Activated B cell treated with CpG ODN at 0.5 μM for 24 hours (primary cell): ENCODE measurements at regions not wholly inside any gene's neighbourhood (a gene's known extent, or its start where the extent isn't known, plus 50 kb on each side); places are given as distances from the start of the nearest gene placed in this dataset.

Source experiments
- ATAC-seq: fragments of 200-7000 bp; cut with Tn5 transposase; one replicate; pipeline ENCODE4 v1.10.0; 2021; ENCODE audit warnings: low read depth, mild to moderate bottlenecking, moderate library complexity
- CTCF ChIA-PET: fragments of 350-600 bp; sonication (Branson Sonifier 250); formaldehyde crosslinking; loops from one replicate; lab custom pipeline; 2021; ENCODE audit warnings: antibody characterized with exemption; lab: Charles Lee
- POLR2A ChIA-PET: fragments of 350-600 bp; sonication (Branson Sonifier 250); formaldehyde crosslinking; loops from one replicate; lab custom pipeline; 2021; ENCODE audit warnings: antibody characterized with exemption; lab: Charles Lee
- DNase-seq: peaks from one replicate; pipeline ENCODE4 v3.0.0; 2022
- H3K27ac Mint-ChIP-seq: one replicate; pipeline ENCODE4 v1.8.0; 2020; ENCODE audit warnings: mixed read lengths
- H3K27me3 Mint-ChIP-seq: one replicate; pipeline ENCODE4 v1.8.0; 2021; ENCODE audit warnings: mixed read lengths
- H3K36me3 Mint-ChIP-seq: one replicate; pipeline ENCODE4 v1.8.0; 2021; ENCODE audit warnings: low read depth, mixed read lengths
- H3K4me1 Mint-ChIP-seq: one replicate; pipeline ENCODE4 v1.8.0; 2021; ENCODE audit warnings: mixed read lengths
- H3K4me3 Mint-ChIP-seq: one replicate; pipeline ENCODE4 v1.8.0; 2020; ENCODE audit warnings: mild to moderate bottlenecking, mixed read lengths
- H3K9me3 Mint-ChIP-seq: one replicate; pipeline ENCODE4 v1.8.0; 2020; ENCODE audit warnings: mixed read lengths
- CTCF ChIP-seq: fragments of 200-600 bp; IDR thresholded peaks from one replicate; pipeline ENCODE4 v1.8.0; 2022; ENCODE audit warnings: antibody characterized with exemption, mild to moderate bottlenecking
- intact Hi-C: fragments of 100-400 bp; cut with micrococcal nuclease; formaldehyde crosslinking; loops from one replicate; pipeline ENCODE4 v1.15.1; 2024

- H3K4me1 Mint-ChIP-seq: peaks cover 31% of the 10 kb centered on the region
- intact Hi-C loops: no loop called here
- POLR2A ChIA-PET: interaction anchor here (0.8 to 1.4 kb wide), 5 partner anchors 9 to 75 kb away, joined by 3 to 14 read pairs (median 3); partner anchors contain the start of gene SESN3
- H3K27ac Mint-ChIP-seq: no peak overlapping the region
- no peaks in the 10 kb centered on the region for H3K9me3 Mint-ChIP-seq
- DNase-seq (no peak), ATAC-seq (no peak)
- CTCF ChIA-PET: interaction anchor here (0.7 to 2.3 kb wide), 3 partner anchors 74 to 399 kb away, joined by 3 to 7 read pairs (median 3); no protein-coding TSS in a partner anchor
- H3K36me3 Mint-ChIP-seq: no peaks in the 10 kb centered on the region
- H3K27me3 Mint-ChIP-seq: no peaks in the 10 kb centered on the region
- no peak overlapping the region for H3K4me3 Mint-ChIP-seq
- no peak for TF ChIP-seq CTCF
These were observed 75.1 kb upstream of the SESN3 start for GRCh38 chr11:95306123-95306522.

GRCh38 chr11:95305705-95306104 is 74.7 kb upstream of the SESN3 start:
- no peak overlapping the region for H3K27ac Mint-ChIP-seq
- H3K4me1 Mint-ChIP-seq: peaks cover 31% of the 10 kb centered on the region
- H3K4me3 Mint-ChIP-seq: no peak overlapping the region
- ATAC-seq (no peak), DNase-seq (no peak)
- TF ChIP-seq CTCF: no peak
- CTCF ChIA-PET: interaction anchor here (0.7 to 2.3 kb wide), 3 partner anchors 73 to 400 kb away, joined by 3 to 7 read pairs (median 3); no protein-coding TSS in a partner anchor
- POLR2A ChIA-PET: interaction anchor here (0.9 to 1.5 kb wide), 5 partner anchors 9 to 74 kb away, joined by 3 to 14 read pairs (median 3); partner anchors contain the start of gene SESN3
- H3K36me3 Mint-ChIP-seq: no peaks in the 10 kb centered on the region
- H3K27me3 Mint-ChIP-seq: no peaks in the 10 kb centered on the region
- intact Hi-C loops: no loop called here
- no peaks in the 10 kb centered on the region for H3K9me3 Mint-ChIP-seq

- no peak for TF ChIP-seq CTCF
- no peaks in the 10 kb centered on the region for H3K36me3 Mint-ChIP-seq
- no peak overlapping the region for H3K4me3 Mint-ChIP-seq
- H3K4me1 Mint-ChIP-seq: peaks cover 31% of the 10 kb centered on the region
- no peak for ATAC-seq
- no peak overlapping the region for H3K27ac Mint-ChIP-seq
- no peaks in the 10 kb centered on the region for H3K9me3 Mint-ChIP-seq
- ChIA-PET CTCF (no interaction called here), POLR2A (interaction anchor here (1.5 to 1.6 kb wide), 2 partner anchors 9 to 73 kb away, joined by 5 to 7 read pairs; no protein-coding TSS in a partner anchor)
- H3K27me3 Mint-ChIP-seq: no peaks in the 10 kb centered on the region
- intact Hi-C loops: no loop called here
- DNase-seq: no peak
These were observed 73.8 kb upstream of the SESN3 start for GRCh38 chr11:95304777-95305176.

- no peak overlapping the region for H3K27ac Mint-ChIP-seq
- no peaks in the 10 kb centered on the region for H3K27me3 Mint-ChIP-seq
These were observed 71.2 kb upstream of the SESN3 start for GRCh38 chr11:95302211-95302610.

GRCh38 chr11:95301474-95301873 is 70.5 kb upstream of the SESN3 start:
- TF ChIP-seq CTCF: no peak
- ChIA-PET POLR2A (no interaction called here), CTCF (no interaction called here)
- ATAC-seq (no peak), DNase-seq (no peak)
- Mint-ChIP-seq H3K4me1 (peaks cover 29% of the 10 kb centered on the region), H3K4me3 (no peak overlapping the region), H3K27ac (no peak overlapping the region), H3K27me3 (no peaks in the 10 kb centered on the region), H3K9me3 (no peaks in the 10 kb centered on the region), H3K36me3 (no peaks in the 10 kb centered on the region)
- intact Hi-C loops: no loop called here

More at GRCh38 chr11:95302211-95302610, 71.2 kb upstream of the SESN3 start:
- ATAC-seq (no peak), DNase-seq (no peak)
- POLR2A ChIA-PET: interaction anchor here (1.0 kb wide), 1 partner anchor 149 kb away, joined by 3 read pairs; no protein-coding TSS in a partner anchor
- Mint-ChIP-seq H3K4me3 (no peak overlapping the region), H3K9me3 (no peaks in the 10 kb centered on the region), H3K36me3 (no peaks in the 10 kb centered on the region), H3K4me1 (peaks cover 29% of the 10 kb centered on the region)
- CTCF ChIA-PET: no interaction called here
- TF ChIP-seq CTCF: no peak
- intact Hi-C loops: no loop called here
